ENCODE measurements at regions not wholly inside any gene's neighbourhood (a gene's known extent, or its start where the extent isn't known, plus 50 kb on each side); places are given as distances from the start of the nearest gene placed in this dataset.

DNA sequence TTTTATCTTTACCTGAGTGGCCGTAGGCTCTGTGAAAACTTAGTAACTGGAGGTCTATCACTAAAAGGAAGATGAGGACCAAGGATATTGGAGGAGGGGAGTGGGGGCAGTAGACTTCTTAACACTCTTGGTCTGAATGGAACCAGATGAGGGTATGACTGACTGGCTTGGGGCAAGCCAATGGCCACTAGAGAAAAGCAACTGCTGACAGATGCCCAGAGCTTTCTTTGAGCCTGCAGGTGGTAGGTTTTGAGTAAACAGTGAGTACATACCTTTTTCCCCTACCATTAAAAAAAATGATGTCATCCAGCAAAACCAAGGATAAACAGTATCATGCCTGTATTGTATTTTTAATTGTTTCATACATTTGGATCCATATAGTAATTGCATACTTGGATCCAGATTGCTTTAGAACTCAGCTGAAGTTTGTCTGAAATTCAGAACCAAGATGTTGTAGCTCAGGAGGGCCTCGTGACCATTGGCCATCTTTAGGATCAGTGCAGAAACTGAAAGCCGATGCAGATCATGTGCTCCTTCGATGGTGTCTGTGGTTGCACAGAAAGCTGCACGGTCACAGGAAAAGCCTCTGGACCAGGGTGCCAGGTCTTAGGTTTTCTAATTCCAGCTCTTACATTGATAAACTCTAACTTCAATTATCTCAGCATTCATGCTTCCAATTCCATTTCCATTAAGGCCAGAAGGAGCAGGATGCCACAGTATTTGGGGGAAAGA is 131.0 kb downstream of the PDGFRA start:
- H3K4me3 ChIP-seq (ENCODE audit: low read length) = no peak overlapping the region
- no peaks in the 10 kb centered on the region for H3K4me1 ChIP-seq (ENCODE audit: control insufficient read depth, insufficient read depth, low read length)
- H3K36me3 ChIP-seq (ENCODE audit: control insufficient read depth, insufficient read depth, low read length) = no peaks in the 10 kb centered on the region
- H3K27me3 ChIP-seq (ENCODE audit: control insufficient read depth, insufficient read depth, low read length) = no peaks in the 10 kb centered on the region
- H3K9me3 ChIP-seq (ENCODE audit: control insufficient read depth, low read length) = no peaks in the 10 kb centered on the region
- no peak overlapping the region for H3K9ac ChIP-seq (ENCODE audit: low read length)

DNA sequence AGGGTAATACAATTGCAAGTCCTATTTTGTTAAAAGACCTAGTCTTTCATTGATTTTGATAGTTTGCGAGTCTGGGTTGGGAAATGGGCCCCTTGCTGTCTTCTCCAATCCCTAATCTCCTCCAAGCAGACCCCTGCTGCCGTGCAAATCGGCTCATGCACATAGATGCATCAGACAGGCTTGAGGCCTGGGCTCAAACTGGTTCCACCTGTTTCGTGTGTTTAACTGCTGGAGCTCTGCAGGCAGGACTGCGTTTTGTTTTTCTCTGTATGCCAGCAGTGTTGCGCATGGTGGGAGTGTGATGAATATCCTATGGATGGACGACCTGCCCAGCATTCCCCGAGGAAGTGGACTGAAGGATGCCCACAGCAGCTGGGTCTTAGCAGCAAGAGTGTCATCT is 133.9 kb downstream of the PDGFRA start:
- H3K9me3 ChIP-seq (ENCODE audit: control insufficient read depth, low read length) = no peaks in the 10 kb centered on the region
- no peak overlapping the region for H3K9ac ChIP-seq (ENCODE audit: low read length)
- H3K27me3 ChIP-seq (ENCODE audit: control insufficient read depth, insufficient read depth, low read length) = no peaks in the 10 kb centered on the region
- H3K36me3 ChIP-seq (ENCODE audit: control insufficient read depth, insufficient read depth, low read length) = no peaks in the 10 kb centered on the region
- H3K4me1 ChIP-seq (ENCODE audit: control insufficient read depth, insufficient read depth, low read length) = no peaks in the 10 kb centered on the region
- no peak overlapping the region for H3K4me3 ChIP-seq (ENCODE audit: low read length)

DNA sequence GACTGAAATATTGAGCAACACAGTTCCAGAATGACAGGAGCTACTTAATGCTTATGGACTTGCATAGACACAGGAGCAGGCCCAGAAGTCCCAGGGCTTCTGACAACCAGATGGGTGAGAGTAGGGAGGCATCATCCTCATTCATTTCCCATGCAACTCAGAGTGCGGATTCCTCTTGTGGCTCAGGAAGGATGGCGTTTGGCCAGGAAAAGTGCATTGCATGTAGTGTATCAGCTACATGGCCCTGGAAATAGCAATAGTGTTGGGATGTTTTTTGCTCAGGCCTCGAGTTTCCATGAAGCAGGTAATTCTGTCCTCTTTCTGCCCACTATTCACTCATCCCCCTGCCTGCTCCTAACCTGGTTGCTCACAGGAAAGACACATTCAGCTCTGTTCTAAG is 136.6 kb downstream of the PDGFRA start:
- Histone ChIP-seq H3K4me1 (ENCODE audit: control insufficient read depth, insufficient read depth, low read length) (no peaks in the 10 kb centered on the region), H3K9ac (ENCODE audit: low read length) (no peak overlapping the region), H3K4me3 (ENCODE audit: low read length) (no peak overlapping the region), H3K36me3 (ENCODE audit: control insufficient read depth, insufficient read depth, low read length) (no peaks in the 10 kb centered on the region), H3K9me3 (ENCODE audit: control insufficient read depth, low read length) (no peaks in the 10 kb centered on the region), H3K27me3 (ENCODE audit: control insufficient read depth, insufficient read depth, low read length) (no peaks in the 10 kb centered on the region)

DNA sequence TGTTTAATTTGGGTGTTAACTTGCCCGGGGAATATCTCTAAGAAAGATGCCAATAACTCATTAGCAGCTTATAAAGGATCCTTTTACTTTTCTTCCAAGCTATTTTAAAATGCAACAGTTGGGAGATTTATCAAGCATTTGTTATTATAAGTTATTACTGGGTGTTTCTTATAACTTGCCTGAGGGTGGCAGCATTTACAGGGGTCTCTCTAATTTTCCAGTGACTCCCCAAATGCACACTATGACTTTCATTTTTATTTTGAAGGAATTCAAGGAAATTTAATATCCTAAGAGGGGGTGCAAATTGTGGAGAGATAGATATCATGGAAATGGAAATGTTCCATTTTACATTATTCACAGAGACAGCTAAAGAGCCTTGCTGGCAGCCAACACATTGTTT is 138.0 kb downstream of the PDGFRA start:
- no peaks in the 10 kb centered on the region for H3K9me3 ChIP-seq (ENCODE audit: control insufficient read depth, low read length)
- H3K9ac ChIP-seq (ENCODE audit: low read length) = no peak overlapping the region
- no peak overlapping the region for H3K4me3 ChIP-seq (ENCODE audit: low read length)
- H3K36me3 ChIP-seq (ENCODE audit: control insufficient read depth, insufficient read depth, low read length) = no peaks in the 10 kb centered on the region
- no peaks in the 10 kb centered on the region for H3K4me1 ChIP-seq (ENCODE audit: control insufficient read depth, insufficient read depth, low read length)
- no peaks in the 10 kb centered on the region for H3K27me3 ChIP-seq (ENCODE audit: control insufficient read depth, insufficient read depth, low read length)

DNA sequence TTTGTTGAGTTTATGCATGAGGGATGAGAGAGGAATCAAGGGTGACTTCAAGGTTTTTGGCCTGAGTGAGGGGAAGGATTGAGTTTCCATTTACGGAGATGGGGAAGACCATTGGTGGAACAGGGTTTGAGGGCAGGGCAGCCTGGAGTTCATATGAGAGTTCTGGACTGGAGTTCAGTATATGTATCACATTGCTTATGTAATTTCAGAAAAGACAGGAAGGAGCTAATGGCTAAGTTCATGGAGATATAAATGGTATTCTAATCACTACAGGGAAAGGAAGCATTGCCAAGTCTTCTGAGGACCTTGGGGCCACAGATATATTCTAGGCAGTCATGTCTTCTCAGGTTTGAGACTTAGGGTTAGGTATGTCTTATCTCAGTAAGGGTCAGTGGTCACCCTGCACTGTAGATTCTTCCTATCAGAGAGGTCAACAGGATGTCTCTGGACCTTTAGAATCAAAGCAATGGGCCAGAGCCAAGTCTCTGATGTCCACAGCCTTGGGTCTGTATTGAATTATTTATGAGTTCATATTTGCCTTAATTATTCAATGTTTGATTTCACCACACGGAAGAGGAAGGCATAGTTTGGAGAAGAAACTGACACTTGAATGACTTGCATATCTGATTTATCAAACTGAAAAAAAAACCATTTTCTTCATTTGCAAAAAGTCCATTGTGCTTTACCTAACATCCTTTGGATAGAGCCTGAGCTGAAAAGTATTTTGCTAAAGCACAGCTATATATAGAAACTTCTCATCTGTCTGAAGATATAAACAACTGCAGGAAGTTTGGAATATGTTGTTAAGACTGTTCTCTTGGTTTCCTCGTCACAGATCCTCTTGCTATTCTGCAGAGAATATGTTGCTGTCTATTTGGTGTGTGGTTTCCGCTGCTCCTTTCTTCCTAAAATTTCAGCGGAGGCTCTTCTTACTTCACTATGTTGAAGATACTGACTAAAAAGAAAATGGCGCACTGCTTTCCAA is 139.5 kb downstream of the PDGFRA start:
- H3K9me3 ChIP-seq (ENCODE audit: control insufficient read depth, low read length) = no peaks in the 10 kb centered on the region
- H3K36me3 ChIP-seq (ENCODE audit: control insufficient read depth, insufficient read depth, low read length) = no peaks in the 10 kb centered on the region
- H3K4me1 ChIP-seq (ENCODE audit: control insufficient read depth, insufficient read depth, low read length) = no peaks in the 10 kb centered on the region
- no peaks in the 10 kb centered on the region for H3K27me3 ChIP-seq (ENCODE audit: control insufficient read depth, insufficient read depth, low read length)
- H3K4me3 ChIP-seq (ENCODE audit: low read length) = no peak overlapping the region
- no peak overlapping the region for H3K9ac ChIP-seq (ENCODE audit: low read length)

DNA sequence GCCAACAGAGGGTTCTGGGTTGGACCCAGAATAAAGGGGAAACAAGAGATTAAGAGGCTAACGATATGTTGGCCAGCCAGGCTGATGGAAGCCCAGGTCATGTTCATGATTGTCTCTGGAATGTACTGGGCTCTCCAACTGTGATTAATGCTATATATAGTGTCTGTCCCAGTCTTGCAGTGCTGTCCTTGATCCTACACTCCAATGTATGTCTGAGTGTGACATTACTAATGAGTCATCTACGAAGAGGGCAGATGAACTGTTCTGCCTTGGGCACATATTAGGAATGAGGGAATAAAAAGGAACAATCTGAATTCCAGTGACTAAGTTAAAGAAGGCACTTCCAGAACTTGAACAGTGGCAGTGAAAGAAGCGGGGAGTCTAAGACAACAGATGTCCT is 142.1 kb downstream of the PDGFRA start:
- Histone ChIP-seq H3K9me3 (ENCODE audit: control insufficient read depth, low read length) (no peaks in the 10 kb centered on the region), H3K27me3 (ENCODE audit: control insufficient read depth, insufficient read depth, low read length) (no peaks in the 10 kb centered on the region), H3K4me1 (ENCODE audit: control insufficient read depth, insufficient read depth, low read length) (no peaks in the 10 kb centered on the region), H3K4me3 (ENCODE audit: low read length) (no peak overlapping the region), H3K36me3 (ENCODE audit: control insufficient read depth, insufficient read depth, low read length) (no peaks in the 10 kb centered on the region), H3K9ac (ENCODE audit: low read length) (no peak overlapping the region)

DNA sequence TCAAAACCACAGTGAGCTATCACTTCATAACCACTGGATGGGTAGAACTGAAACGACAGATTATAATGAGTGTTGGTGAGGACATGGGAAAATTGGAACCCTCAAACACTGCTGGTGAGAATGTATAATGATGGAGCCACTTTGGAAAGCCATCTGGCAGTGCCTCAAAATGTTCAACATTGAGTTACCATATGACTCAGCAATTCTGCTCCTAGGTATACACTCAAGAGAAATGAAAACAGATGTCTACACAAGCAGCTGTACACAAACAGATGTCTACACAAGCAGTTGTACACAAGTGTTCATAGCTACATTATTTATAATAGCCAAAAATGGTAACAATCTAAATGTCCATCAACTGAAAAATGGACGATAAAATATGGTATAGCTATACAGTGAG is 143.9 kb downstream of the PDGFRA start:
- Histone ChIP-seq H3K4me3 (ENCODE audit: low read length) (no peak overlapping the region), H3K27me3 (ENCODE audit: control insufficient read depth, insufficient read depth, low read length) (no peaks in the 10 kb centered on the region), H3K9me3 (ENCODE audit: control insufficient read depth, low read length) (no peaks in the 10 kb centered on the region), H3K4me1 (ENCODE audit: control insufficient read depth, insufficient read depth, low read length) (no peaks in the 10 kb centered on the region), H3K36me3 (ENCODE audit: control insufficient read depth, insufficient read depth, low read length) (no peaks in the 10 kb centered on the region), H3K9ac (ENCODE audit: low read length) (no peak overlapping the region)

DNA sequence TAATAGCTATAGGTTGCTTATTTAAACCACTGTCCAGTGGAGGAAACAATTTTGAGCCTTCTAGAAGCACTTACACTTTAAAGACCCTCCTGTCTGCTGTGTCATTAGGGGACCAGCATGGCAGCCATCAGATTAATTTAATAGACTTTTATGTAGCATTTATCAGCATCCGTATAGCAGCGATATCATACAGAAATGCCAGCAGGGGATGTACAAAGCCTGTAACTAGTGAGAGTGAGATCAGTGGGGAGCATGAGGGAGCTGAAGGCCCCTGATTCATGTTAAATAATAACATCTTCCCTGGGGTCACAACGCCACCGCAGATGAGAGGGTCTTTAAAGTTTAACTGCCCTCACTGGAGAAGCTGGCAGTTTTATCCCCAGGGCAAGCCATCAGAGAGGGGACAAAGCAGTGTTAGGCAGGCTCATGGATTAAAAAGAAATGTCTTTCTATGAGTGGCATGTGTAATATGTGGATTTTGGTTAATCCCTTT is 144.7 kb downstream of the PDGFRA start:
- H3K4me1 ChIP-seq (ENCODE audit: control insufficient read depth, insufficient read depth, low read length) = no peaks in the 10 kb centered on the region
- H3K36me3 ChIP-seq (ENCODE audit: control insufficient read depth, insufficient read depth, low read length) = no peaks in the 10 kb centered on the region

DNA sequence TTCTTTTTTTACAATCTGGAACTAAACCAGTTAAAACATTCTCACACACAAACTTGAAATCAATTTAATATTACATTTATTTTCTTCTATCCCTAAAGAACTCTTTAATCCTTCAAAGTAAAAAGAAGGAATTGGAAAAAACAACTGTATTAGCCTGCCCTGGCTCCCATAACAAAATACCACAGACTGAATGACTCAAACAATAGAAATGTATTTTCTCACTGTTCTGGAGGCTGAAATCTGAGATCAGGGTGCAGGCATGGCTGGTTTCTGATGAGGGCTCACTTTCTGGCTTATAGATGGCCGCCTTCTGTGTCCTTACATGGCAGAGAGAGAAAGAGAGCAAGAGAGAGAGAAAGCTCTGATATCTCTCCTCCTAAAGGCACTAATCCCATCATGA is 149.4 kb downstream of the PDGFRA start:
- no peaks in the 10 kb centered on the region for H3K27me3 ChIP-seq (ENCODE audit: control insufficient read depth, insufficient read depth, low read length)
- H3K9me3 ChIP-seq (ENCODE audit: control insufficient read depth, low read length) = no peaks in the 10 kb centered on the region
- no peaks in the 10 kb centered on the region for H3K36me3 ChIP-seq (ENCODE audit: control insufficient read depth, insufficient read depth, low read length)

More for the DNA sequence above, 144.7 kb downstream of the PDGFRA start:
- no peaks in the 10 kb centered on the region for H3K9me3 ChIP-seq (ENCODE audit: control insufficient read depth, low read length)
- no peaks in the 10 kb centered on the region for H3K27me3 ChIP-seq (ENCODE audit: control insufficient read depth, insufficient read depth, low read length)
- no peak overlapping the region for H3K9ac ChIP-seq (ENCODE audit: low read length)
- no peak overlapping the region for H3K4me3 ChIP-seq (ENCODE audit: low read length)

DNA sequence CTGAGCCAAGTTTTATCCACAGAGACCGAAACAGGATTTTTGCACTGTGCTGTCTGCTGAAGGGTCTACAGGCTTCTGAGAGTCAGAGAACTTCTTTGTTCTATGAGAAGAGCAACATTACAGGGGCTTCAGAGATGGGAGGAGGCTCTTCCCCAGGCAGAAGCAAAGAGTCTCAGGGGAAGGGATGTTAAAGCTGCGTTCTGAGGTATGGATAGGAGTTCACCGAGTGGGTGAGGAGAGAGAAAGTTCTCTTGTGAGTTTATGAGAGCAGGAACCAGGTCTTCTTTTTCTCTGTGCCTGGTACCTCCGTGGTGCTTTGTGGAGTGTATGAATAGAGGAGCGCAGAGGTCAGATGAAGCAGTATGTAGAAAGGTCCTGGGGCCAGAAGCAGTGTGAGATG is 155.1 kb downstream of the PDGFRA start:
- H3K27me3 ChIP-seq (ENCODE audit: control insufficient read depth, insufficient read depth, low read length) = peaks cover 6% of the 10 kb centered on the region
- no peak overlapping the region for H3K4me3 ChIP-seq (ENCODE audit: low read length)
- no peak overlapping the region for H3K9ac ChIP-seq (ENCODE audit: low read length)
- H3K36me3 ChIP-seq (ENCODE audit: control insufficient read depth, insufficient read depth, low read length) = no peaks in the 10 kb centered on the region
- no peaks in the 10 kb centered on the region for H3K4me1 ChIP-seq (ENCODE audit: control insufficient read depth, insufficient read depth, low read length)
- no peaks in the 10 kb centered on the region for H3K9me3 ChIP-seq (ENCODE audit: control insufficient read depth, low read length)

More for the DNA sequence above, 149.4 kb downstream of the PDGFRA start:
- H3K4me3 ChIP-seq (ENCODE audit: low read length) = no peak overlapping the region
- H3K9ac ChIP-seq (ENCODE audit: low read length) = no peak overlapping the region
- H3K4me1 ChIP-seq (ENCODE audit: control insufficient read depth, insufficient read depth, low read length) = no peaks in the 10 kb centered on the region

DNA sequence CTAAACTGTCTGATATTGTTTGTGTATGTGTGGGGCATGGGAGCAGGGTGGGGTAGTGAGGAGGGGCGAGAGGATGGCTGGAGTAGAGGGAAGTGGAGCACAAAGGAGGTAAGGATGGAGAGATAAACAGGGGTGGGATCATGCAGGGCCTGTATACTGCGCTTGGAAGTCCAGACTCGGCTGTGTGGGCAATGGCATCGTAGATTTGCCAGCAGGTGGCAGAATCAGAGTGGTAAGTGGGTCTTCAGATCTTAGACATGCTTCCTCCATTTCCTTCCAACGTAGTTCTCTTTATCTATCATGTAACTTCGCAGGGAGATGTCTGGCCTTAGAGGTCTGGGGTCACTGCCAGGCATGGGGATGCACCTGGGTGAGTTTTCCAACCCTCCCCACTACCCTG is 155.5 kb downstream of the PDGFRA start:
- no peak overlapping the region for H3K4me3 ChIP-seq (ENCODE audit: low read length)

DNA sequence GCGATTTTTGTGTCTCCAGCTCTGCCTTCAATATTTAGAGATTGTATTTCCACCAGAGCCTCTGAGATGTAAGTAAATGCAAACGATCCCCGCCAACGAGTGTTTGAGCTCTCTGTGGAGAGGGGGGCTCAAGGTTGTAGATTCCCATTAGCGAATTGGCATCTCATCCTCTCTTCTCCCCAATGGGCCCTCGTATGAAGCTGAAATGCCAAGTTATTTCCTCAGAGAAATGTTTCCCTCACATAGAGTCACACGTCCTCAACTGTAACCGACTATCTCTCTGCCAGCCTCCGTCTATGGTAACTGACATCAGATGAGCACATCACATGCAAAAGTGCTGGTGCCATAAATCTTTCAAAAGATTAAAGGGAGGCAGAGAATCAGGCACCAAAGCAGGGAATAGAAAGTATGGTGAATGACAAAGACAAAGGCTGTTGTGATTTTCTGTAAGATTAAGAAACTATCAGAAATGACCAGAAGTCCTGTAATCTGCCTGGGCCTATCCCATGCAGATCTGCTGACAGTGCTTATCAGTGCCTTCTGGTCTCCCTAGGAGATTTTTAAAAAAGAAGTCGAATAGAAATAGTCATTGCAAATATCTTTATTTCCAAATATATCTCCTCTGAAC is 157.1 kb downstream of the PDGFRA start:
- Histone ChIP-seq H3K9me3 (ENCODE audit: control insufficient read depth, low read length) (no peaks in the 10 kb centered on the region), H3K4me1 (ENCODE audit: control insufficient read depth, insufficient read depth, low read length) (no peaks in the 10 kb centered on the region), H3K4me3 (ENCODE audit: low read length) (no peak overlapping the region), H3K9ac (ENCODE audit: low read length) (no peak overlapping the region), H3K27me3 (ENCODE audit: control insufficient read depth, insufficient read depth, low read length) (peaks cover 6% of the 10 kb centered on the region), H3K36me3 (ENCODE audit: control insufficient read depth, insufficient read depth, low read length) (no peaks in the 10 kb centered on the region)

More for the DNA sequence above, 155.5 kb downstream of the PDGFRA start:
- no peak overlapping the region for H3K9ac ChIP-seq (ENCODE audit: low read length)
- no peaks in the 10 kb centered on the region for H3K4me1 ChIP-seq (ENCODE audit: control insufficient read depth, insufficient read depth, low read length)
- no peaks in the 10 kb centered on the region for H3K9me3 ChIP-seq (ENCODE audit: control insufficient read depth, low read length)
- H3K36me3 ChIP-seq (ENCODE audit: control insufficient read depth, insufficient read depth, low read length) = no peaks in the 10 kb centered on the region
- H3K27me3 ChIP-seq (ENCODE audit: control insufficient read depth, insufficient read depth, low read length) = peaks cover 6% of the 10 kb centered on the region

Measured in mucosa of stomach (tissue), 1 donor.